ENCODE measurements at regions not wholly inside any gene's neighbourhood (a gene's known extent, or its start where the extent isn't known, plus 50 kb on each side); places are given as distances from the start of the nearest gene placed in this dataset.
"Not testable (repeated sequence)": the region's sequence is repeated elsewhere in the genome, so short reads cannot be mapped to it uniquely, and the experiment has no call there.

GRCh38 chr2:95695613-95696012, 103.8 kb downstream of the TRIM43 start:
- TF ChIP-seq ZFX (IDR thresholded peaks at IDR 0.05) (no peak), CTCF (conservative IDR thresholded peaks at IDR 0.05) (no peak)
- no peak overlapping the region for H3K27ac ChIP-seq

- TF ChIP-seq ZFX (IDR thresholded peaks at IDR 0.05) (no peak), CTCF (conservative IDR thresholded peaks at IDR 0.05) (no peak)
- no peak overlapping the region for H3K27ac ChIP-seq
These were observed 106.3 kb downstream of the TRIM43 start for GRCh38 chr2:95698146-95698545.

- H3K27ac ChIP-seq: not testable (repeated sequence)
These were observed 107.7 kb downstream of the TRIM43 start for GRCh38 chr2:95699201-95700184.

- TF ChIP-seq CTCF (conservative IDR thresholded peaks at IDR 0.05) (no peak), ZFX (IDR thresholded peaks at IDR 0.05) (no peak)
- no peak overlapping the region for H3K27ac ChIP-seq
These were observed 108.7 kb downstream of the TRIM43 start for GRCh38 chr2:95700519-95700918.

GRCh38 chr2:95702471-95702870, 110.7 kb downstream of the TRIM43 start:
- TF ChIP-seq ZFX (IDR thresholded peaks at IDR 0.05): no peak
- TF ChIP-seq CTCF (conservative IDR thresholded peaks at IDR 0.05): no peak
- no peak overlapping the region for H3K27ac ChIP-seq

GRCh38 chr2:95707161-95707560, 115.4 kb downstream of the TRIM43 start:
- H3K27ac ChIP-seq: not testable (repeated sequence)

- TF ChIP-seq CTCF (conservative IDR thresholded peaks at IDR 0.05): no peak
- no peak overlapping the region for H3K27ac ChIP-seq
These were observed 116.0 kb downstream of the TRIM43 start for GRCh38 chr2:95707837-95708236.

- TF ChIP-seq CTCF (conservative IDR thresholded peaks at IDR 0.05): no peak
- no peak for TF ChIP-seq ZFX (IDR thresholded peaks at IDR 0.05)
- no peak overlapping the region for H3K27ac ChIP-seq
These were observed 118.0 kb downstream of the TRIM43 start for GRCh38 chr2:95709831-95710230.

- H3K27ac ChIP-seq: not testable (repeated sequence)
These were observed 121.8 kb downstream of the TRIM43 start for GRCh38 chr2:95713470-95714177.

- not testable (repeated sequence) for H3K27ac ChIP-seq
These were observed 122.6 kb downstream of the TRIM43 start for GRCh38 chr2:95714398-95714797.
